ENCODE measurements at regions not wholly inside any gene's neighbourhood (a gene's known extent, or its start where the extent isn't known, plus 50 kb on each side); places are given as distances from the start of the nearest gene placed in this dataset.

DNA sequence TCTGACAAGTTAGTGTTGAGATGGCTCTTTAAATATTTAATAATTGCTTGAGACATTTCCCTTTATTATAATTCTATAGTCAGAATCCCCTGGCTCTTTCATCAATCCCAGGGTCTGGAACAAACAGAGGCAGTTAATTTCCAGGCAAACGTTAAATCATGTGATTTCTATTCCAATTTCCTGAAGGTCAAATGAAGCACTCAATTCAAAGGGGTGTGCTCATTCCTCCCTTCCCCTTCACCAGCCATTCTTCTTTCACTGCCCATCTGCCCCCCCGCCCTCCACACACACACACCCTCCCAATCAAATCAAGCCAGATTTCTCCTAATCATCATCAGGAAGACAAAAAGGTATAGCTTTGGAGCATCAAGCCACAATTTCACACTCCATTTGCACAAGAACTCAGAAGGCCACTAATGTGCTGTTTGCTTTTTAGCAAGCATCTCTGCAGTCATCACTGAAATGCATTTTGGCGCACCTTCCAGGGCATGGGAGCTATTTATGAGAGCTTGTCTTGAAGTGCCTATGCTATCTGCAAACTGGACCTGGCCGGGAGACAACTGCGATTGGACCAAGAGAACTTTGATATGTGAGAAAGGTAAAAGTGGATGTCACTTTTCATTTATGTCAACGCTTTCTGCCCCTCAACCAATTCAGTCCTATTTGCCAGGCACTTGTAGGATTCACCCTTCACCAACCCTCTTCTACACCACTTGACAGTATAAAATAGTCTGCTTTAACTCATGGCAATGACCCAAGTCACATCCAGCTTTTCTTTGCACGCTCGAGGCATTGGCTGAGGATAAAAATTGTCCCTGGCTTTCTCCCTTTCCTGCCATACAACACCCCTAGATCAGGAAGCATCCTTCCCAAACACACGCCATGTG, 315.1 kb upstream of the API5 start:
- TF ChIP-seq POLR2AphosphoS5 (IDR thresholded peaks at IDR 0.05; ENCODE audit: low read depth, low read length) = no peak
- no peak for TF ChIP-seq POLR2A (IDR thresholded peaks at IDR 0.05; ENCODE audit: low read depth, low read length)
- TF ChIP-seq TAF1 (IDR thresholded peaks at IDR 0.05; ENCODE audit: low read depth, low read length) = no peak
- TF ChIP-seq POU2F2 (IDR thresholded peaks at IDR 0.05; ENCODE audit: low read depth, low read length) = no peak
- TF ChIP-seq SPI1 (IDR thresholded peaks at IDR 0.05; ENCODE audit: low read depth, low read length) = no peak

Data from GM12891 (cell line).